ENCODE measurements at regions not wholly inside any gene's neighbourhood (a gene's known extent, or its start where the extent isn't known, plus 50 kb on each side); places are given as distances from the start of the nearest gene placed in this dataset.

- TF ChIP-seq CTCF (IDR thresholded peaks at IDR 0.05) (no peak), EZH2 (IDR thresholded peaks at IDR 0.05) (no peak), EZH2phosphoT487 (IDR thresholded peaks at IDR 0.05) (no peak)
Observed at GRCh38 chr15:36029606-36030210, 483.7 kb upstream of the DPH6 start.

Measured in neural progenitor cell (in vitro differentiated cells).